ENCODE measurements at regions not wholly inside any gene's neighbourhood (a gene's known extent, or its start where the extent isn't known, plus 50 kb on each side); places are given as distances from the start of the nearest gene placed in this dataset.

DNA sequence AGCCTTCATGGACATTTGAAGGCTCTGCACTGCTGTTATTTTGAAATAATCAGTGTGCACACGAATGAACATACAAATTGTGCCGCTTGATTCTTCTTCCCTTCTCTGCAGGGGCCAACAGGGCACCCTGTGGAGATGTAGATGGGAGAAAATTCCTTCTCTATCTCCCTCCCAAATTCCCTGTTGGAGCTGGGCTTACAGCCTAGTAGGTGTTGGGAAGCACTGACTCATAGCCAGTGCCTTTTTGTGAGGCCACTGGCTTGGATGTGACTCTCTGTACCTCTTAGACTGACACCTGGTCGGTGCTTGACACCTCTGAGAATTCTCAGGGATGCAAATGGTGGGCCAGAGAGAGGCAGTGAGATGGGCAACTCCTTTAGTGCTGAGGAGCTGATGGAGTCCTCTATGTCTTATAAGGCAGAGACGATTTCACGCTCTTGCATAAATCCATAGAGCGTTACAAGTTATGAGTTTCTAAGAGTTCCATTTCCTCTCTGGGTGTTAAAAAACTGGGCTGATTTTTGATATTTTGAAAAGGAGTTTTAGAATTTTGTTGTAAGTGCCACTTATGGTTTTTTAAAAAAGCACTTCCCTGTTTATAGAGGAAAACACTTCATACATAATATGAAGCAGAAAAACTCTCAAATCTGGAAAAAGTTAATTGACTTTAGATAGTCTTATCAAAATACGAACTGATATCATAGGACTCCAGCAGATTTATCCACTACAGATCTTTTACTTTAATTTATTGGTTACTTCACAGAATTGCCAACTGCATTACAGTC lies 89.8 kb upstream of the MAP3K7 start:
- TF ChIP-seq, protein P1, sequence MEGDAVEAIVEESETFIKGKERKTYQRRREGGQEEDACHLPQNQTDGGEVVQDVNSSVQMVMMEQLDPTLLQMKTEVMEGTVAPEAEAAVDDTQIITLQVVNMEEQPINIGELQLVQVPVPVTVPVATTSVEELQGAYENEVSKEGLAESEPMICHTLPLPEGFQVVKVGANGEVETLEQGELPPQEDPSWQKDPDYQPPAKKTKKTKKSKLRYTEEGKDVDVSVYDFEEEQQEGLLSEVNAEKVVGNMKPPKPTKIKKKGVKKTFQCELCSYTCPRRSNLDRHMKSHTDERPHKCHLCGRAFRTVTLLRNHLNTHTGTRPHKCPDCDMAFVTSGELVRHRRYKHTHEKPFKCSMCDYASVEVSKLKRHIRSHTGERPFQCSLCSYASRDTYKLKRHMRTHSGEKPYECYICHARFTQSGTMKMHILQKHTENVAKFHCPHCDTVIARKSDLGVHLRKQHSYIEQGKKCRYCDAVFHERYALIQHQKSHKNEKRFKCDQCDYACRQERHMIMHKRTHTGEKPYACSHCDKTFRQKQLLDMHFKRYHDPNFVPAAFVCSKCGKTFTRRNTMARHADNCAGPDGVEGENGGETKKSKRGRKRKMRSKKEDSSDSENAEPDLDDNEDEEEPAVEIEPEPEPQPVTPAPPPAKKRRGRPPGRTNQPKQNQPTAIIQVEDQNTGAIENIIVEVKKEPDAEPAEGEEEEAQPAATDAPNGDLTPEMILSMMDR (IDR thresholded peaks at IDR 0.05; ENCODE audit: low read depth, low read length): no peak
- no peak for TF ChIP-seq EZH2phosphoT487 (IDR thresholded peaks at IDR 0.05; ENCODE audit: low read depth)

All from OCI-LY3 (cell line).